K562 (cell line): ENCODE measurements at regions not wholly inside any gene's neighbourhood (a gene's known extent, or its start where the extent isn't known, plus 50 kb on each side); places are given as distances from the start of the nearest gene placed in this dataset.
A peak's percentile ranks its signal among the peaks of the same experiment; 100 is the strongest.

Source experiments
- ATAC-seq: fragments of 200-7000 bp; cut with Tn5 transposase; 3 replicates; pipeline ENCODE4 v1.9.1; 2020; ENCODE audit warnings: moderate library complexity
- BruUV-seq: library from RNA; stranded (reverse); fragments of 400-500 nt; replicated peaks from 2 replicates; lab custom pipeline; 2021; lab: Mats Ljungman, UMichigan
- CTCF ChIA-PET: fragments of 300-600 bp; formaldehyde crosslinking; extraction: SDS; loops from one replicate; lab custom pipeline; 2021; ENCODE audit warnings: low intra/inter-chr PET ratio; lab: Yijun Ruan, JAX
- POLR2A ChIA-PET: fragments of 300-600, 350-650 bp; sonication (Branson Sonifier 250); formaldehyde crosslinking; extraction: SDS; loops from one replicate; lab custom pipeline; 2021; ENCODE audit warnings: antibody characterized with exemption, inconsistent platforms; lab: Yijun Ruan, JAX
- DNase-seq, 4 experiments: peaks; one replicate each; pipeline versions ENCODE4 v3.0.0 to v3.0.0-alpha.2; 2011 to 2018; ENCODE audit warnings: low spot score in 3 of 4, mixed read lengths in 3 of 4; ENCODE audit errors: extremely low read depth in 1 of 4
- FAIRE-seq: peaks from 2 replicates; lab custom pipeline; 2011; peaks lifted over from hg19 to GRCh38; lab: Jason Lieb, UNC
- H2AFZ ChIP-seq: 2 replicates; pipeline ENCODE4 v1.6.0; 2011; ENCODE audit warnings: low read depth, low read length, control low read depth, inconsistent platforms
- H3K27ac ChIP-seq: fragments of 200-600 bp; 3 replicates; pipeline ENCODE4 v1.8.0; 2011; ENCODE audit warnings: low read depth, mild to moderate bottlenecking, control low read depth, inconsistent platforms, low read length, moderate library complexity, mixed read lengths; ENCODE audit errors: extremely low read depth
- H3K27me3 ChIP-seq, 2 experiments: fragments of 300-600 bp in 1 of 2; 2 replicates in 1 of 2; 3 replicates in 1 of 2; pipeline versions ENCODE4 v1.6.0 to v1.8.0; 2011; ENCODE audit warnings: inconsistent platforms in 2 of 2, low read length in 2 of 2, mild to moderate bottlenecking in 1 of 2, mixed read lengths in 1 of 2, moderate library complexity in 1 of 2; ENCODE audit not compliant: control insufficient read depth in 2 of 2, insufficient read depth in 2 of 2
- H3K36me3 ChIP-seq: fragments of 300-600 bp; 3 replicates; pipeline ENCODE4 v1.8.0; 2011; ENCODE audit warnings: mild to moderate bottlenecking, low read length, inconsistent platforms; ENCODE audit not compliant: control insufficient read depth, insufficient read depth
- H3K4me1 ChIP-seq, 2 experiments: fragments of 200-600 bp in 1 of 2; replicated peaks in 1 of 2; 2 replicates in 1 of 2; 3 replicates in 1 of 2; pipeline versions ENCODE4 v1.5.1 to v1.8.0; 2011; ENCODE audit warnings: inconsistent platforms in 2 of 2, low read length in 2 of 2, mild to moderate bottlenecking in 1 of 2, mixed read lengths in 1 of 2, moderate library complexity in 1 of 2; ENCODE audit not compliant: control insufficient read depth in 2 of 2, insufficient read depth in 2 of 2
- H3K4me2 ChIP-seq: 2 replicates; pipeline ENCODE4 v1.6.1; 2011; ENCODE audit warnings: low read length, control low read depth, inconsistent platforms, mixed read lengths; ENCODE audit not compliant: insufficient read depth
- H3K4me3 ChIP-seq: fragments of 200-600 bp; sonication (generic), shearing (Covaris generic); 2 replicates; pipeline ENCODE4 v1.5.1; 2016; ENCODE audit warnings: control low read depth, inconsistent platforms
- H3K79me2 ChIP-seq: fragments of 200-600 bp; 3 replicates; pipeline ENCODE4 v1.8.0; 2011; ENCODE audit warnings: low read length, inconsistent platforms; ENCODE audit not compliant: control insufficient read depth, insufficient read depth
- H3K9ac ChIP-seq, 2 experiments: 2 replicates each; pipeline versions ENCODE4 v1.6.0 to v1.6.1; 2011; ENCODE audit warnings: low read depth in 2 of 2, low read length in 2 of 2, control low read depth in 1 of 2, inconsistent platforms in 1 of 2, mild to moderate bottlenecking in 1 of 2, mixed read lengths in 1 of 2; ENCODE audit not compliant: insufficient read depth in 1 of 2
- H3K9me1 ChIP-seq: one replicate; pipeline ENCODE4 v1.6.0; 2011; ENCODE audit warnings: inconsistent platforms, mild to moderate bottlenecking, low read length, moderate library complexity; ENCODE audit not compliant: control insufficient read depth, insufficient read depth
- H3K9me3 ChIP-seq: replicated peaks from 2 replicates; pipeline ENCODE4 v1.5.1; 2011; ENCODE audit warnings: low read depth, low read length, inconsistent platforms; ENCODE audit not compliant: control insufficient read depth, insufficient read depth
- H4K20me1 ChIP-seq: replicated peaks from 2 replicates; pipeline ENCODE4 v1.6.1; 2011; ENCODE audit warnings: low read length, inconsistent platforms, mixed read lengths; ENCODE audit not compliant: control insufficient read depth, insufficient read depth
- CXXC5 ChIP-seq: fragments of 250-450 bp; sonication (Bioruptor Pico); IDR thresholded peaks from 2 replicates; pipeline ENCODE4 v1.8.0; 2022; ENCODE audit warnings: inconsistent platforms, mild to moderate bottlenecking, moderate library complexity
- MAFF ChIP-seq: IDR thresholded peaks from 2 replicates; pipeline ENCODE4 v1.6.1; 2012; ENCODE audit warnings: low read length, improper control_type of control experiment
- MAFG ChIP-seq: fragments of 450-650 bp; conservative IDR thresholded peaks from 2 replicates; pipeline ENCODE4 v1.6.1; 2016; ENCODE audit warnings: missing genetic modification characterization, missing compliant biosample characterization
- NFYB ChIP-seq: IDR thresholded peaks from 2 replicates; pipeline ENCODE4 v1.6.1; 2011; ENCODE audit warnings: mild to moderate bottlenecking, moderate library complexity; ENCODE audit not compliant: insufficient read length; ENCODE audit errors: extremely low read depth
- ZNF316 ChIP-seq: fragments of 450-650 bp; IDR thresholded peaks from 2 replicates; pipeline ENCODE4 v1.6.1; 2016
- whole genome bisulfite sequencing: fragments of 100-300 bp; shearing (Covaris generic); methylation state at CpG from one replicate; pipeline ENCODE4 v1.1.6; 2016; ENCODE audit warnings: low coverage, mixed read lengths; ENCODE audit not compliant: insufficient coverage; ENCODE audit errors: missing lambda C conversion rate; 5-methylcytosine and 5-hydroxymethylcytosine counted together
- in situ Hi-C: fragments of 300-500 bp; cut with MboI; formaldehyde crosslinking; loops from 4 replicates; pipeline ENCODE4 v1.15.0; 2018; ENCODE audit warnings: inconsistent platforms, mixed read lengths
- intact Hi-C: fragments of 100-400 bp; cut with micrococcal nuclease; formaldehyde crosslinking; loops from 2 replicates; pipeline ENCODE4 v1.14.2; 2022
- TF ChIP-seq, protein P1 (sequence below): fragments of 250-450 bp; sonication (Bioruptor Pico); IDR thresholded peaks from 2 replicates; pipeline ENCODE4 v1.5.0; 2021

DNA sequence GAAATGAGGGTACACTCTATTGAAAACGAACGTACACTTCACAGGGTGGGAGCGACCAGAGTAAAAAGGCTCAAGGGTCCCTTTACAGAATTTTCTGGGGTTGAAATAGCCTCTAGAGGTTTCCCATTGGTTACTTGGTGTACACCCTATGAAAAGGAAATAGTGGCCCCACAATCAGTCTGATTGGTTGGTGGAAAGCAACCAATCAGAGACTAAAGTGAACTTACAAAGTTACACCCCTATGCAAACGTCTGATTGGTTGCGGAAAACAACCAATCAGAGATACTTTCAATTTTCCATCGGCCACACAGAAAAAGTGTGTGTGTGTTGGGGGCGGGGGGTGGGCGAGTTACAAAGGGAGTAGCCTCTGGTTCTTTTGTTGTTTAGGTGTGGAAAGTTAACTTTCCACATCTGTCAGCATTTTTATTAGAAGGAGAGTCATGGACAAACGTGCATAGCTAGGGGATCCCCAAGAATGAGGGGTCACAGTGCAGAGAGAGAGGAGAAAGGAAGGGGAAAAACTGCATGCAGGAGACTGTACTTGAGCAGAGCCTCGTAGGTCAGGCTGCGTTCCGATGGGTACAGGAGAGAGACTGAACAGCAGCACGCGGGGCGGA lies 1152.1 kb downstream of the TBC1D22A start:
- Histone ChIP-seq H3K4me2 (no peak overlapping the region), H3K79me2 (no peaks in the 10 kb centered on the region), H3K4me3 (no peak overlapping the region), H2AFZ (no peak overlapping the region), H3K36me3 (no peaks in the 10 kb centered on the region), H3K4me1 (no peaks in the 10 kb centered on the region)
- CTCF ChIA-PET, result no interaction called here
- in situ Hi-C loops, result no loop called here
- TF ChIP-seq, protein P1, sequence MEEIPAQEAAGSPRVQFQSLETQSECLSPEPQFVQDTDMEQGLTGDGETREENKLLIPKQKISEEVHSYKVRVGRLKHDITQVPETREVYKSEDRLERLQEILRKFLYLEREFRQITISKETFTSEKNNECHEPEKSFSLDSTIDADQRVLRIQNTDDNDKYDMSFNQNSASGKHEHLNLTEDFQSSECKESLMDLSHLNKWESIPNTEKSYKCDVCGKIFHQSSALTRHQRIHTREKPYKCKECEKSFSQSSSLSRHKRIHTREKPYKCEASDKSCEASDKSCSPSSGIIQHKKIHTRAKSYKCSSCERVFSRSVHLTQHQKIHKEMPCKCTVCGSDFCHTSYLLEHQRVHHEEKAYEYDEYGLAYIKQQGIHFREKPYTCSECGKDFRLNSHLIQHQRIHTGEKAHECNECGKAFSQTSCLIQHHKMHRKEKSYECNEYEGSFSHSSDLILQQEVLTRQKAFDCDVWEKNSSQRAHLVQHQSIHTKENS (CRISPR knock-in tag), result no peak
- TF ChIP-seq CXXC5 (CRISPR knock-in tag), result no peak
- TF ChIP-seq NFYB, result peak; percentile 31
- TF ChIP-seq MAFG (tag), result 0 out of 2 replicates have a peak, but pooled peaks have one; percentile 7
- TF ChIP-seq MAFF, result 0 out of 2 replicates have a peak, but pooled peaks have one; percentile 9
- TF ChIP-seq ZNF316, result peak; percentile 43; the same call in 1 of the 2 replicates
- TF ChIP-seq, all 486 proteins: peak for 4
- Histone ChIP-seq H3K9me1 (no peaks in the 10 kb centered on the region), H3K9ac (no peak overlapping the region), H4K20me1 (no peaks in the 10 kb centered on the region), H3K27me3 (no peaks in the 10 kb centered on the region), H3K9me3 (no peaks in the 10 kb centered on the region), H3K27ac (no peak overlapping the region)
- intact Hi-C loops, result no loop called here
- WGBS, result 24% methylated on average over 9 of the region's 15 CpGs
- BruUV-seq, result no TSS peak
- FAIRE-seq (no peak), ATAC-seq (peak; percentile 59; the same call in 1 of the 3 replicates), DNase-seq (peak in 3 of 4 experiments; percentile 6 to 16 (median 8))
- POLR2A ChIA-PET, result no interaction called here
